OCI-LY7 (cell line): ENCODE measurements at regions not wholly inside any gene's neighbourhood (a gene's known extent, or its start where the extent isn't known, plus 50 kb on each side); places are given as distances from the start of the nearest gene placed in this dataset.

Source experiments
- CTCF ChIP-seq: fragments of 200-600 bp; sonication (generic); conservative IDR thresholded peaks from 2 replicates; pipeline ENCODE4 v1.5.1; 2014; ENCODE audit warnings: mild to moderate bottlenecking, antibody characterized with exemption, low read length, moderate library complexity, mixed read lengths
- EZH2phosphoT487 ChIP-seq: fragments of 200-600 bp; sonication (generic); IDR thresholded peaks from 2 replicates; pipeline ENCODE4 v1.6.1; 2018; ENCODE audit warnings: low read depth, borderline replicate concordance, mild to moderate bottlenecking, mixed run types, antibody characterized with exemption, low read length, moderate library complexity, mixed read lengths

GRCh38 chr13:68616600-68617222, 1386.6 kb upstream of the PCDH9 start:
- TF ChIP-seq CTCF (no peak), EZH2phosphoT487 (no peak)
